GM12878 (cell line): ENCODE measurements at regions not wholly inside any gene's neighbourhood (a gene's known extent, or its start where the extent isn't known, plus 50 kb on each side); places are given as distances from the start of the nearest gene placed in this dataset.

Source experiments
- ATAC-seq: fragments of 200-7000 bp; cut with Tn5 transposase; 3 replicates; pipeline ENCODE4 v1.9.1; 2020; ENCODE audit warnings: mild to moderate bottlenecking, moderate library complexity
- BruUV-seq: library from RNA; stranded (reverse); fragments of 400-500 nt; replicated peaks from 2 replicates; lab custom pipeline; 2021; lab: Mats Ljungman, UMichigan
- CTCF ChIA-PET: fragments of 300-600 bp; sonication (Branson Sonifier 250); formaldehyde crosslinking; extraction: SDS; loops from one replicate; lab custom pipeline; 2021; ENCODE audit warnings: inconsistent platforms; lab: Yijun Ruan, JAX
- POLR2A ChIA-PET: fragments of 350-600 bp; formaldehyde crosslinking; extraction: SDS; loops from one replicate; lab custom pipeline; 2021; ENCODE audit warnings: inconsistent platforms; lab: Charles Lee
- RAD21 ChIA-PET: fragments of 300-600 bp; sonication (Branson Sonifier 250); formaldehyde crosslinking; loops from one replicate; lab custom pipeline; 2023; ENCODE audit warnings: antibody characterized with exemption; ENCODE audit not compliant: unreplicated experiment; lab: Charles Lee
- SMC1A ChIA-PET: fragments of 300-600 bp; sonication (Branson Sonifier 250); formaldehyde crosslinking; loops from one replicate; lab custom pipeline; 2023; ENCODE audit not compliant: unreplicated experiment, uncharacterized antibody; lab: Charles Lee
- DNase-seq: peaks from one replicate; pipeline ENCODE4 v3.0.0-alpha.2; 2011; ENCODE audit warnings: low read depth, low spot score
- FAIRE-seq: peaks from 3 replicates; lab custom pipeline; 2011; peaks lifted over from hg19 to GRCh38; lab: Jason Lieb, UNC
- H2AFZ ChIP-seq: 2 replicates; pipeline ENCODE4 v1.6.0; 2011; ENCODE audit warnings: low read depth, low read length, control low read depth; ENCODE audit not compliant: control insufficient read depth
- H3K27ac ChIP-seq: 2 replicates; pipeline ENCODE4 v1.5.1; 2011; ENCODE audit warnings: control low read depth; ENCODE audit not compliant: control insufficient read depth, insufficient read depth
- H3K27me3 ChIP-seq, 2 experiments: replicated peaks in 1 of 2; 2 replicates each; pipeline versions ENCODE4 v1.6.0 to v1.6.1; 2011; ENCODE audit warnings: low read length in 1 of 2; ENCODE audit not compliant: control insufficient read depth in 2 of 2, insufficient read depth in 2 of 2
- H3K36me3 ChIP-seq, 2 experiments: 2 replicates each; pipeline ENCODE4 v1.5.1; 2011; ENCODE audit warnings: low read length in 1 of 2; ENCODE audit not compliant: control insufficient read depth in 2 of 2, insufficient read depth in 2 of 2
- H3K4me1 ChIP-seq: 2 replicates; pipeline ENCODE4 v1.6.1; 2011; ENCODE audit warnings: mild to moderate bottlenecking, low read length, moderate library complexity, mixed read lengths; ENCODE audit not compliant: control insufficient read depth, insufficient read depth
- H3K4me2 ChIP-seq: 2 replicates; pipeline ENCODE4 v1.6.0; 2011; ENCODE audit warnings: control low read depth; ENCODE audit not compliant: control insufficient read depth, insufficient read depth
- H3K4me3 ChIP-seq: fragments of 200-600 bp; sonication (generic); 2 replicates; pipeline ENCODE4 v1.5.1; 2016
- H3K79me2 ChIP-seq: 2 replicates; pipeline ENCODE4 v1.6.0; 2011; ENCODE audit warnings: low read length; ENCODE audit not compliant: control insufficient read depth, insufficient read depth
- H3K9ac ChIP-seq: 2 replicates; pipeline ENCODE4 v1.8.0; 2011; ENCODE audit warnings: low read length, control low read depth, mixed read lengths; ENCODE audit not compliant: control insufficient read depth, insufficient read depth
- H3K9me3 ChIP-seq: replicated peaks from 3 replicates; pipeline ENCODE4 v1.5.1; 2011; ENCODE audit warnings: mild to moderate bottlenecking, low read length; ENCODE audit not compliant: control insufficient read depth, insufficient read depth
- H4K20me1 ChIP-seq: 2 replicates; pipeline ENCODE4 v1.6.0; 2011; ENCODE audit not compliant: control insufficient read depth, insufficient read depth
- BMI1 ChIP-seq: fragments of 450-650 bp; IDR thresholded peaks from 2 replicates; pipeline ENCODE4 v1.6.1; 2016; ENCODE audit warnings: mild to moderate bottlenecking, moderate library complexity, borderline replicate concordance
- CREM ChIP-seq: IDR thresholded peaks from 2 replicates; pipeline ENCODE4 v1.6.1; 2014; ENCODE audit warnings: antibody characterized with exemption, low read depth
- DPF2 ChIP-seq: fragments of 450-650 bp; IDR thresholded peaks from 2 replicates; pipeline ENCODE4 v1.6.1; 2017; ENCODE audit warnings: mild to moderate bottlenecking
- EGR1 ChIP-seq, 2 experiments: IDR thresholded peaks; 1 replicate in 1 of 2; 2 replicates in 1 of 2; pipeline ENCODE4 v1.6.1; 2011 to 2012; ENCODE audit warnings: low read depth in 2 of 2, low read length in 2 of 2, borderline replicate concordance in 1 of 2, mild to moderate bottlenecking in 1 of 2, moderate library complexity in 1 of 2
- JUND ChIP-seq: IDR thresholded peaks from 2 replicates; pipeline ENCODE4 v1.6.1; 2012; ENCODE audit warnings: low read depth, mild to moderate bottlenecking, low read length, improper control_type of control experiment, moderate library complexity
- MTA2 ChIP-seq: fragments of 450-650 bp; IDR thresholded peaks from 2 replicates; pipeline ENCODE4 v1.6.1; 2016; ENCODE audit warnings: low read depth, mild to moderate bottlenecking, moderate library complexity
- NBN ChIP-seq: fragments of 450-650 bp; IDR thresholded peaks from 2 replicates; pipeline ENCODE4 v1.6.1; 2016
- NFYB ChIP-seq: IDR thresholded peaks from 2 replicates; pipeline ENCODE4 v1.6.1; 2011; ENCODE audit warnings: low read depth, mild to moderate bottlenecking, low read length, improper control_type of control experiment, moderate library complexity; ENCODE audit not compliant: insufficient read depth
- POU2F2 ChIP-seq: IDR thresholded peaks from 3 replicates; pipeline ENCODE4 v1.6.1; 2011; ENCODE audit warnings: low read depth, mild to moderate bottlenecking, low read length, borderline replicate concordance
- RAD51 ChIP-seq: fragments of 450-650 bp; IDR thresholded peaks from 2 replicates; pipeline ENCODE4 v1.6.1; 2016; ENCODE audit warnings: moderate library complexity, mild to moderate bottlenecking, inconsistent platforms
- RFX5 ChIP-seq: IDR thresholded peaks from 2 replicates; pipeline ENCODE4 v1.6.1; 2011; ENCODE audit warnings: low read depth, low read length, improper control_type of control experiment
- ZNF24 ChIP-seq: fragments of 450-650 bp; IDR thresholded peaks from 2 replicates; pipeline ENCODE4 v1.6.1; 2017; ENCODE audit warnings: antibody characterized with exemption, mild to moderate bottlenecking
- ZNF622 ChIP-seq: fragments of 450-650 bp; IDR thresholded peaks from 2 replicates; pipeline ENCODE4 v1.6.1; 2017; ENCODE audit warnings: mild to moderate bottlenecking, inconsistent platforms
- WGBS: methylation state at CpG from one replicate; pipeline ENCODE4 v1.1.6; 2016; ENCODE audit warnings: low lambda C conversion rate; ENCODE audit not compliant: insufficient replicate concordance, insufficient coverage; ENCODE audit errors: missing lambda C conversion rate; 5-methylcytosine and 5-hydroxymethylcytosine counted together
- in situ Hi-C: fragments of 300-500 bp; cut with MboI; formaldehyde crosslinking; loops from 9 replicates; pipeline ENCODE4 v1.14.3; 2018; ENCODE audit warnings: mixed read lengths
- intact Hi-C: fragments of 100-400 bp; cut with micrococcal nuclease; formaldehyde crosslinking; loops from one replicate; pipeline ENCODE4 v1.14.2; 2022; ENCODE audit not compliant: unreplicated experiment
- TF ChIP-seq, protein P1 (sequence below): IDR thresholded peaks from 2 replicates; pipeline ENCODE4 v1.6.1; 2012; ENCODE audit warnings: low read depth, low read length, improper control_type of control experiment
- TF ChIP-seq, protein P2 (sequence below): IDR thresholded peaks from 2 replicates; pipeline ENCODE4 v1.6.1; 2012; ENCODE audit warnings: low read length, inconsistent platforms
- TF ChIP-seq, protein P3 (sequence below): fragments of 450-650 bp; IDR thresholded peaks from 2 replicates; pipeline ENCODE4 v1.6.1; 2017; ENCODE audit warnings: low read depth, mild to moderate bottlenecking, moderate library complexity

DNA sequence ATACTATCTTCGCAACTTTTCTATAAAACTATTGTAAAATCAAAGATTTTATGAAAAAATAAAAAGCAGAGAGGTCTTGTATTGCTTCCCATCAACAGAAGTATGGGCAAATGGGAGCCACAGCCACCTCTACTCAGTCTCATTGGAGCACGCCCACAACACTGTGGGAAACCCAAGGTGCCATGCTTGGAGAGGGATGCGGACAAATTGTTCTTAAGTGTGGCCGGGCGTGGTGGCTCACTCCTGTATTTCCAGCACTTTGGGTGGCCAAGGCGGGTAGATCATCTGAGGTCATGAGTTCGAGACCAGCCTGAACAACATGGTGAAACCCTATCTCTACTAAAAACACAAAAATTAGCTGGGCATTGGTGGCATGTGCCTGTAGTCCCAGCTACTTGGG is 498.2 kb upstream of the SOX5 start:
- Histone ChIP-seq H3K9ac (no peak overlapping the region), H3K4me3 (no peak overlapping the region), H3K79me2 (no peaks in the 10 kb centered on the region), H3K36me3 (no peaks in the 10 kb centered on the region), H3K4me2 (no peak overlapping the region), H3K27me3 (no peaks in the 10 kb centered on the region; a peak in 1 of 4 replicates), H3K9me3 (no peaks in the 10 kb centered on the region), H4K20me1 (no peaks in the 10 kb centered on the region), H3K4me1 (no peaks in the 10 kb centered on the region), H2AFZ (no peak overlapping the region), H3K27ac (no peak overlapping the region)
- TF ChIP-seq EGR1 (IDR thresholded peaks at IDR 0.05; ENCODE audit: borderline replicate concordance in 1 of 2, low read depth in 2 of 2, low read length in 2 of 2) (no peak), CREM (no peak), POU2F2 (no peak), JUND (no peak), NBN (no peak)
- TF ChIP-seq, protein P1, sequence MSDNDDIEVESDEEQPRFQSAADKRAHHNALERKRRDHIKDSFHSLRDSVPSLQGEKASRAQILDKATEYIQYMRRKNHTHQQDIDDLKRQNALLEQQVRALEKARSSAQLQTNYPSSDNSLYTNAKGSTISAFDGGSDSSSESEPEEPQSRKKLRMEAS = no peak
- TF ChIP-seq, protein P2, sequence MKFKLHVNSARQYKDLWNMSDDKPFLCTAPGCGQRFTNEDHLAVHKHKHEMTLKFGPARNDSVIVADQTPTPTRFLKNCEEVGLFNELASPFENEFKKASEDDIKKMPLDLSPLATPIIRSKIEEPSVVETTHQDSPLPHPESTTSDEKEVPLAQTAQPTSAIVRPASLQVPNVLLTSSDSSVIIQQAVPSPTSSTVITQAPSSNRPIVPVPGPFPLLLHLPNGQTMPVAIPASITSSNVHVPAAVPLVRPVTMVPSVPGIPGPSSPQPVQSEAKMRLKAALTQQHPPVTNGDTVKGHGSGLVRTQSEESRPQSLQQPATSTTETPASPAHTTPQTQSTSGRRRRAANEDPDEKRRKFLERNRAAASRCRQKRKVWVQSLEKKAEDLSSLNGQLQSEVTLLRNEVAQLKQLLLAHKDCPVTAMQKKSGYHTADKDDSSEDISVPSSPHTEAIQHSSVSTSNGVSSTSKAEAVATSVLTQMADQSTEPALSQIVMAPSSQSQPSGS = no peak
- no TSS peak for BruUV-seq
- POLR2A ChIA-PET = no interaction called here
- RAD21 ChIA-PET = no interaction called here
- CTCF ChIA-PET = no interaction called here
- in situ Hi-C loops (no loop called here), intact Hi-C loops (no loop called here)
- no peak for FAIRE-seq
- SMC1A ChIA-PET = interaction anchor here (1.2 kb wide), 1 partner anchor 270 kb away, joined by 3 read pairs; no protein-coding TSS in a partner anchor
- WGBS = 38% methylated on average over 7 of the region's 7 CpGs
- ATAC-seq = no peak
- DNase-seq = no peak

DNA sequence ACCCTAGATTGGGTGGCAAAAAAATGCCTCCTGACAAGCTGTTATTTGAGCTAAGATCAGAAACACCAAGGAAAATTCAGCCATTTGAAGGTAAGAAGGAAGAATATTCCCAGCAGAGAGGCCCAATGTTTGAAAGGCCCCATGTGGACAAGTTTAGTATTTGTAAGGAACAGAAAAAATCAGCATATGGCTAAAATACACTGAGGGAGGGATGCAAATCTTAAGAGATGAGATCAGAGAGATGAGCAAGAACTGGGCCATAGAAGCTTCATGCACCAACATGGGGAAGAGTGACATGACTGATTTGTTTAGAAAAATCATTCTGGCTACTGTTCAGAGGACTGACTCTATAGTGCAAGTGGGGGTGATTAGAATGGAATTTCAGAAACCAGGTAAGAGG is 496.8 kb upstream of the SOX5 start:
- in situ Hi-C loops = no loop called here
- no peak for DNase-seq
- TF ChIP-seq RFX5 (no peak), DPF2 (no peak), ZNF622 (no peak), ZNF24 (no peak), NFYB (no peak), RAD51 (no peak), BMI1 (no peak), MTA2 (no peak)
- TF ChIP-seq, protein P3, sequence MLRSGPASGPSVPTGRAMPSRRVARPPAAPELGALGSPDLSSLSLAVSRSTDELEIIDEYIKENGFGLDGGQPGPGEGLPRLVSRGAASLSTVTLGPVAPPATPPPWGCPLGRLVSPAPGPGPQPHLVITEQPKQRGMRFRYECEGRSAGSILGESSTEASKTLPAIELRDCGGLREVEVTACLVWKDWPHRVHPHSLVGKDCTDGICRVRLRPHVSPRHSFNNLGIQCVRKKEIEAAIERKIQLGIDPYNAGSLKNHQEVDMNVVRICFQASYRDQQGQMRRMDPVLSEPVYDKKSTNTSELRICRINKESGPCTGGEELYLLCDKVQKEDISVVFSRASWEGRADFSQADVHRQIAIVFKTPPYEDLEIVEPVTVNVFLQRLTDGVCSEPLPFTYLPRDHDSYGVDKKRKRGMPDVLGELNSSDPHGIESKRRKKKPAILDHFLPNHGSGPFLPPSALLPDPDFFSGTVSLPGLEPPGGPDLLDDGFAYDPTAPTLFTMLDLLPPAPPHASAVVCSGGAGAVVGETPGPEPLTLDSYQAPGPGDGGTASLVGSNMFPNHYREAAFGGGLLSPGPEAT = no peak
- TF ChIP-seq, protein P1 = no peak

More for the DNA sequence above, 496.8 kb upstream of the SOX5 start:
- no peaks in the 10 kb centered on the region; a peak in 1 of 4 replicates for H3K27me3 ChIP-seq
- no peaks in the 10 kb centered on the region for H4K20me1 ChIP-seq
- no peak overlapping the region for H3K9ac ChIP-seq
- no peaks in the 10 kb centered on the region for H3K9me3 ChIP-seq
- FAIRE-seq (no peak), ATAC-seq (no peak)
- no peak overlapping the region for H3K4me2 ChIP-seq
- RAD21 ChIA-PET = no interaction called here
- CTCF ChIA-PET = no interaction called here
- SMC1A ChIA-PET = no interaction called here
- no peak overlapping the region for H3K4me3 ChIP-seq
- intact Hi-C loops = no loop called here
- H3K4me1 ChIP-seq = no peaks in the 10 kb centered on the region
- POLR2A ChIA-PET = no interaction called here
- H2AFZ ChIP-seq = no peak overlapping the region
- no peak overlapping the region for H3K27ac ChIP-seq
- no peaks in the 10 kb centered on the region for H3K36me3 ChIP-seq
- no peaks in the 10 kb centered on the region for H3K79me2 ChIP-seq
- BruUV-seq = no TSS peak
